ENCODE measurements at regions not wholly inside any gene's neighbourhood (a gene's known extent, or its start where the extent isn't known, plus 50 kb on each side); places are given as distances from the start of the nearest gene placed in this dataset.

- H3K36me3 ChIP-seq, result no peaks in the 10 kb centered on the region
- H3K4me1 ChIP-seq, result no peaks in the 10 kb centered on the region
- TF ChIP-seq POLR2AphosphoS5 (IDR thresholded peaks at IDR 0.05), result no peak
- no peak for TF ChIP-seq POLR2A (IDR thresholded peaks at IDR 0.05)
- no peak for TF ChIP-seq CTCF (IDR thresholded peaks at IDR 0.05 in 8 of 11, conservative IDR thresholded peaks at IDR 0.05 in 3 of 11)
- no peak for DNase-seq
- WGBS, 5 donors, result 53 to 57% (median 56%) methylated on average over 3 of the region's 3 CpGs; no CpG with 5 or more reads in 2 of the 5 donors
- no peaks in the 10 kb centered on the region for H3K27me3 ChIP-seq (replicated peaks in 1 of 7)
- no peak overlapping the region for H3K4me3 ChIP-seq
- intact Hi-C loops (cut with DNase I; ENCODE audit: low total_unique reads), result no loop called here
- H3K27ac ChIP-seq, result no peak overlapping the region
- H3K9me3 ChIP-seq, result no peaks in the 10 kb centered on the region
Observed at GRCh38 chrY:8591821-8592516, 745.3 kb upstream of the TSPY4 start.

GRCh38 chrY:8594657-8595056 is 742.6 kb upstream of the TSPY4 start:
- Histone ChIP-seq H3K4me3 (no peak overlapping the region), H3K36me3 (no peaks in the 10 kb centered on the region), H3K9me3 (no peaks in the 10 kb centered on the region), H3K4me1 (no peaks in the 10 kb centered on the region), H3K27me3 (replicated peaks in 1 of 7) (no peaks in the 10 kb centered on the region), H3K27ac (no peak overlapping the region)
- intact Hi-C loops (cut with DNase I; ENCODE audit: low total_unique reads), result no loop called here
- 51 to 68% (median 59%) methylated on average over 3 of the region's 3 CpGs; no CpG with 5 or more reads in 2 of the 5 donors for WGBS, 5 donors
- no peak for TF ChIP-seq POLR2A (IDR thresholded peaks at IDR 0.05)
- TF ChIP-seq CTCF (IDR thresholded peaks at IDR 0.05 in 8 of 11, conservative IDR thresholded peaks at IDR 0.05 in 3 of 11), result no peak
- TF ChIP-seq POLR2AphosphoS5 (IDR thresholded peaks at IDR 0.05), result no peak
- no peak for DNase-seq

GRCh38 chrY:8599141-8599540 is 738.1 kb upstream of the TSPY4 start:
- no peak for TF ChIP-seq POLR2AphosphoS5 (IDR thresholded peaks at IDR 0.05)
- TF ChIP-seq POLR2A (IDR thresholded peaks at IDR 0.05), result no peak
- no peak for TF ChIP-seq CTCF (IDR thresholded peaks at IDR 0.05 in 8 of 11, conservative IDR thresholded peaks at IDR 0.05 in 3 of 11)
- WGBS, 5 donors, result 61 to 72% (median 66%) methylated on average over 4 of the region's 4 CpGs; no CpG with 5 or more reads in 2 of the 5 donors
- Histone ChIP-seq H3K27me3 (replicated peaks in 1 of 7) (no peaks in the 10 kb centered on the region), H3K36me3 (no peaks in the 10 kb centered on the region), H3K4me3 (no peak overlapping the region), H3K27ac (no peak overlapping the region), H3K9me3 (no peaks in the 10 kb centered on the region), H3K4me1 (no peaks in the 10 kb centered on the region)
- intact Hi-C loops (cut with DNase I; ENCODE audit: low total_unique reads), result no loop called here
- DNase-seq, result no peak

- Histone ChIP-seq H3K27ac (no peak overlapping the region), H3K36me3 (no peaks in the 10 kb centered on the region), H3K27me3 (replicated peaks in 1 of 7) (no peaks in the 10 kb centered on the region), H3K9me3 (no peaks in the 10 kb centered on the region), H3K4me1 (no peaks in the 10 kb centered on the region), H3K4me3 (no peak overlapping the region)
- no peak for DNase-seq
- WGBS, 5 donors, result 30 to 50% (median 45%) methylated on average over 1 of the region's 1 CpG; no CpG with 5 or more reads in 2 of the 5 donors
- TF ChIP-seq CTCF (IDR thresholded peaks at IDR 0.05 in 8 of 11, conservative IDR thresholded peaks at IDR 0.05 in 3 of 11), result no peak
- intact Hi-C loops (cut with DNase I; ENCODE audit: low total_unique reads), result no loop called here
Observed at GRCh38 chrY:8610620-8611019, 726.6 kb upstream of the TSPY4 start.

Data from spleen (tissue), 11 donors.